NCI-H2196 treated with DMSO at 0.1 percent for 48 hours (cell line): ENCODE measurements at regions not wholly inside any gene's neighbourhood (a gene's known extent, or its start where the extent isn't known, plus 50 kb on each side); places are given as distances from the start of the nearest gene placed in this dataset.
"Not testable (repeated sequence)": the region's sequence is repeated elsewhere in the genome, so short reads cannot be mapped to it uniquely, and the experiment has no call there.

Experiments
- DNase-seq: peaks from one replicate; lab custom pipeline; 2025; ENCODE audit not compliant: unreplicated experiment; lab: John Stamatoyannopoulos, UW

DNA sequence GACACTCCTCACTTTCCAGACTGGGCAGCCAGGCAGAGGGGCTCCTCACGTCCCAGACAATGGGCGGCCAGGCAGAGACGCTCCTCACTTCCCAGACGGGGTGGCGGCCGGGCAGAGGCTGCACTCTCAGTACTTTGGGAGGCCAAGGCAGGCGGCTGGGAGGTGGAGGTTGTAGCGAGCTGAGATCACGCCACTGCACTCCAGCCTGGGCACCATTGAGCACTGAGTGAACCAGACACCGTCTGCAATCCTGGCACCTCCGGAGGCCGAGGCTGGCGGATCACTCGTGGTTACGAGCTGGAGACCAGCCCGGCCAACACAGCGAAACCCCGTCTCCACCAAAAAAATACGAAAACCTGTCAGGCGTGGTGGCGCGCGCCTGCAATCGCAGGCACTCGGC is 134.1 kb upstream of the BOD1L1 start:
- DNase-seq, result not testable (repeated sequence)

DNA sequence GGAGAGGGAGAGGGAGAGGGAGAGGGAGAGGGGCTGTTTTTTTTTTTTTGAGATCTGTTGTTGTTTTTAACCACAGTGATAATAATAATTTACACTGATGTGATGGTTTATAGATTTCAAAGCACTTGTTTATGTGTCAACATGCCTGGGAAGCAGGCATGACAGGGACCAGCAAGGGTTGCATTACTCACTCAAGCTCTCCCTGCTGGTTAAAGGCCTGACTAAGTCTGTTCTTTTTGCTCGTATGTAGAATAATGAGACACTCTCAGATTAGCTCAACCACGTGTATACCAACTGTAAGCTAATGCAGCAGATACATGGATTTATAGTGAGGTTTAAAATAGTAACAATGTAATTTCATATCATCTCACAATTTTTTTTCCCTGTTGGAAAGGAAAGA is 134.6 kb upstream of the BOD1L1 start:
- no peak for DNase-seq

DNA sequence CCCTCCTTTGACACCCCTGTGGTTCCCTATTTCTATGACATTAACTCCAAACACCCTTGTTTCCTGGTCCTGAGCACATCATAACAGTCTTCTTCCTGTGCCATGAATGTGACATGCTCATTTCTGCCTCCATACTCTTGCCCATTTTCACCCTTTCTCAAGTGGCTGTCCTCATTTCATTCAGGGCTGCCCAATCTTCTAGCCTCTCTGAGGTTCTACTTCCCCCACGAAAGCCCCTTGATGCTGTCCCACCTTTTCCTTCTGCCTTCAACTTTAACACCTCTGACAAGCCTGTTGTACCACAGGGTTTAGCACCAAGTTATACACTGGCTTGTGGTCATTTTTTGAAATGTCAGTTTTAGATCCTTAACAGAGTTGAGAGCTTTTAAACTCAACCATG is 136.2 kb upstream of the BOD1L1 start:
- no peak for DNase-seq

DNA sequence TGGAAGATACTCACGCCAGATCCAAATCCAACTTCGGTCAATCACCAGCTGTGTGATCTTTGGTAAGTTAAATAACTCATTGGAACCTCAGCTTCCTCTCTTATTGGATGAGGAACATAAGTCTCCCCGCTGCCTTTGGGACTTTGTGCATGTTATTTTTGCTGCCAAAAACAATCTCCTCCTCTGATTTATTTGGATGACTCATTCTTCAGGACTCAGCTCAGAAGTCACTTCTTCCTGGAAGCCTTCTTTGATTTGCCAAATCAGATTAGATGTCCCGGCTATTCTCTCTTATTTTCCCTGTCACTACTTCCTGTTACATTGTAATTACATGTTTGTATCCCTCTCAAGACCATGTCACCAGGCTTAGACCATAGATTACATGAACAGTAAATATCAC is 138.0 kb upstream of the BOD1L1 start:
- no peak for DNase-seq

DNA sequence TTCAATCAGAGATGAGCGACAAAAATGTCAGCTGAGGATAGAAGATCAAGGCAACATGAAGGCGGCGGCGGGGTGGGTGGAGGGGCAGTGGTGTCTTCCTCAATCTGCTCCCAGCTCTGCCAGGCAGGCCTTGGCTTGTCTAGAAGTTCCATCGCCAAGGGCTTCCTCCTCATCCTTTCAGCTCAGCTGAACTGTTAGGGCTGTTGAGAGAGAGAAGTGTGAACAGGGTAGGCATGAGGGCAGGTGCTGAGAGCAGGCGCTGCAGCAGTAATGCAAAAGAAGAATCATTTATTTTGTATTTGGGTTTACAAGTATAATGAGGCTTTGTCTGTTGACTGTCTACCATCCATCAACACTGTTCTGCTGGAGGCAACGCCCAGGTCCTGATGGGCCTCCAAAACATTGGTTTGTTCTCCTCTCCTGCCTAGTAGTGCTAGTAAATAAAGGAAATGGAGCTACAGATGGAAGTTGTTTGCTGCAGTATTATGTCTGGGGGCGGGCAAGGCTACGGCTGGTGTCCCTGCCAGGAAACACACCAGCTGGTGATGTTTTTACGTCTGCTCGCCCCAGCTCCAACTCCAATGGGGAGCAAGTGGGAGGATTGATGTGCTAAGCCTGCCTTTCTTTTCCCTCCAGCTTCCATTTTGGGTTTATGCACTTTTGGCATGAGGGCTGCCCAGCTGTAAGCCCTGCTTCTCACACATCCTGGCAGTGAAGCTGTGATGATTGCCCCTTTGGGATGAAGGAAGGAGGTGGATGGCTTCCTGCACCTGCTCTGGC is 139.4 kb upstream of the BOD1L1 start:
- no peak for DNase-seq

DNA sequence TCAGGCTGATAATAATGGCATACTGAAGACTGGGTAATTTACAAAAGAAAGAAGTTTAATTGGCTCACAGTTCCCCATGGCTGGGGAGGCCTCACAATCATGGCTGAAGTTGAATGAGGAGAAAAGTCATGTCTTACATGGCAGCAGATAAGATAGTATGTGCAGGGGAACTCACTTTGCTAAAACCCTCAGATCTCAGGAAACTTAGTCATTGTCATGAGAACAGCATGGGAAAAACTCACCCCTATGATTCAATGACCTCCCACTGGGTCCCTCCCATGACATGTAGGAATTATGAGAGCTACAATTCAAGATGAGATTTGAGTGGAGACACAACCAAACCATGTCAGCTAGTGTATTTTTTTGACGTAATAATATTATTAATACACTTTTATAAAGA is 149.8 kb upstream of the BOD1L1 start:
- no peak for DNase-seq

DNA sequence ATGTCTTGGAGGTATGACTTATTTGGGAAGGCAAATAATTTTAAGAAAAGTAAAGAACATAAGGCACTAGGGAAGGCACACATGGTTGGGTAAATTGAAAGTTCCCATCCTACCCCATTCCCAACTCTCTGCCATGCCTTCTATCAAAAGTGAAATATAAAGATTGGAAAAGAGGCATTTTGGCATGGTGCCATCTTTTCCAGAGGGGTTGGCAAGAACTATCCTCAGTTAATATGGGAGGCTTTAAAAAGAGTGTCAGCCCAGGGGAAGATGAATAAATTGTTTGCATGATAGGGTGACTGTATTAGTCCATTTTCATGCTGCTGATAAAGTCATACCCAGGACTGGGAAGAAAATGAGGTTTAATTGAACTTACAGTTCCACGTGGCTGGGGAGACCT is 150.8 kb upstream of the BOD1L1 start:
- DNase-seq, result no peak

DNA sequence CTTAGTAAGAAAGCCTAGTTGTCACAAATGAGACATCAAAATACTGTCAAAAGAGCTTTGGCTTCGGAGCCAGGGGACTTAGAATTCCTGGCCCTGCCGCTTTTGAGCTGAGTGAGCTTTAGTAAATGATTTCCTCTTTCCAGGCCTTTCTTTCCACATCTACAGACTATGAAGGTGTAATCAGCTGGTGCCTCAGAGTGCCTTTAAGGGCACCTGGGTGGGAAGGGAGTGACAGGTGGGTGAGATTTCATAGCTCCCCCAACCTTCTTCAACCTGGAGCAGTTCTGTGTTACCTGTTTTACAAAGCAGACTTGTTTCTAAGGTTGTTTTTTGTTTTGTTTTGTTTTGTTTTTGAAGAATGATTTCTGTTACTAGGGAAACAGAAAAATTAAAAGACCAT is 154.7 kb upstream of the BOD1L1 start:
- DNase-seq, result no peak

DNA sequence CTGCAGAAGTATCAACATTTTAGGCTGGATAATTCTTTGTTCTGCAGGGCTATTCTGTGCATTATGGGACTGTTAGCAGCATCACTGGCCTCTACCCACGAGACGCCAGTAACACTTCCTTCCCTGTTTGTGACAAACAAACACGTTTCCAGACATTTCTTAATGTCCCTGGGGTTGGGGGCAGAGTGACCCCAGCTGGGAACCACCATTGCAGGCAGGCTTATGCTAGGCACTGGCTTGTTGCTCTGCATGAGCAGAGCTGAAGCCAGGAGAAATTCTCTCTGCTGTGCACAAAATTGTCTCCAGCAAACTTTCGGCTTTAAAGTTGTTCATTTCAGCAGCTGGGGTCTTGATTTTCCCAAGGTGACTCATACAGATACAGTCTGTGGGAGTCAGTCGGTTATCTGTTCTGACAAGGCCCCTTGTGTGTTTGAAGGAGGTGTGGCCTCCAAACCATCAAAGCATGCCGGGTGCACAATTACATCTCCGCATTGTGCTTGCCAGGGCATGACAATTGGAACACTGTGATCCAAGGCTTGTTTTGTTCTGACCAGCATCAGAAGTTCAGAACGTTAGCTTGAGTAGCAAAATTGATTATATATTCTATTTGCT is 156.4 kb upstream of the BOD1L1 start:
- DNase-seq, result no peak

DNA sequence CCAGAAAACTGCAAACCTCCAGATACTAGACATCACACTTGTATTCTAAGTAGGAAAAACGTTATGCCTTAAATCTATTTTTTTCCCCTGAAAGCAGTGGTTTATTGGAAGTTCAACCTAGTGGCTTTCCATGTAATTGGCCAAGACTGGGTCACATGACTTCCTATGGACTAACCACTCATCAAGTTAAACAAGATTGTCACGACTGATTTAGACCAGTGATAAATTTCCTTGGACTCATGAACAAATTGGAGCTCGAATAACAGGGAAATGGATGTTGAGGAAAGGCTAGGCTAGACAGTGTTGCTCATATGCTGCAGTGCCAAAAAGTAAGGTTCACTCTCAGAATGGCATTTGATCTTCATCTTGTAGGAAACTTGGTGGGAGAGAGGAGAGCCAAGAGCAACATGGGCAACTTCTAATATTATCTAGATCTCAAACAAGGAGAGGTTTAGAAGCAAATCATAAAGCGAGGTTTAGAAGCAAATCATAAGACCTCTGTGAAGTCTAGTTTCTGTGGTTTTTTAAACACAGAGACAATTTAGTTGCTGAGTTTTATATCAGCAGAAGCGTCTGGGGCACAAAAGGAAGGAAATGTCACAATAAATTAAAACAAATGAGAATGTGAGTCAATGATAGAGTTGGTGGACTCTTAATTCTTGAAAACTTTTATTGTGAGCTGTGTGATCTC is 165.6 kb upstream of the BOD1L1 start:
- DNase-seq, result no peak

DNA sequence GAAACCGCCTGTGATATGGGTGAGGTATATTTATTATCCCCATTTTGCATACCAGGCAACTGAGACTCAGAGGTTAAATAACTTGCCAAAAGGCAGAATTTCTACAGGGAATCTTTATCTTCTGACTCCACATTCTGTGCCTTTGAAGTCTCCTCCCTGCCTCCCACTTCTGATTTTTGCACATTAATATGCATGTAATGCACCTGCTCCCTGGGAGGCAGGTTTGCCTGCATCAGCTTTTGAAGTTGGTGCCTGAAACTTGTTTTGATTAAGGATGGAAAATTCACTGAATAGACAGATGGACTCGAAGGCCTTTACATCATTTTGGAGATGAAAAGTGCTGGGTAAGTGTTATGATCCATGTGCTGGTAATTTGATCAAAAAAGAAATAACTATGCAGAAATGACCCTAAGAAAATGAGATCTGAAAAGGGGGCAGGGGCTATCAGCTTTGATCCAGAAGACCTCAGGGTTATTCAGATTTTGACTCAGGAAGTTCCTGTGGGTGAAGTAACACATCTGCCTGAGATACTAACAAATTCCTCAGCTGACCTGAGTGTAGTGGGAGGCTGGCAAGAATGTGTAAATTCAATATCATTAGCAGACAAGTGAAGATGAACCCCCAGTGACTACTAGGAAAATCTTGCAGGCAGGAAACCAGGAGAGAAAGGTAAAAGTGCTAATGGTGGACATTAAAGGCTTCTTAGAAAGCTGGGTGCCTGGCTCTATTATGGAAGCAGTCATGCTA is 167.5 kb upstream of the BOD1L1 start:
- no peak for DNase-seq

DNA sequence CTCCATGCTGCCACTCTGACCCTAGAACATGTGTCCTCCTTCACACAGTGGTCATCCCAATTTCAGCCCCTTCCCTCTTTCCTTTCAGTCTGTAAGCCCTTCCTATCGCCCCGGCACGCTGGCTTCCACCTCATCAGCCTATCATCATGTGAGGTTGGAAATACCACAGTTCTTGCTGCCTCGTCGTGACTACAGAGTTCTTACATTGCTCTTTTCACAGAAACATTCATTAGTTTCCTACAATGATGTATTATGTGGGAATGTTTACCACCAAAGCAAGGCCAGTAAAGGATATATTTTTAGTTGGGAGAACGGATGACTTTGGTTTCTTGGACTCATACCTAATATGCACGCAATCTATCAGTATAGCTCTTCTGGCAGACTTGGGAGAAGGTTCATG is 169.5 kb upstream of the BOD1L1 start:
- DNase-seq, result no peak

DNA sequence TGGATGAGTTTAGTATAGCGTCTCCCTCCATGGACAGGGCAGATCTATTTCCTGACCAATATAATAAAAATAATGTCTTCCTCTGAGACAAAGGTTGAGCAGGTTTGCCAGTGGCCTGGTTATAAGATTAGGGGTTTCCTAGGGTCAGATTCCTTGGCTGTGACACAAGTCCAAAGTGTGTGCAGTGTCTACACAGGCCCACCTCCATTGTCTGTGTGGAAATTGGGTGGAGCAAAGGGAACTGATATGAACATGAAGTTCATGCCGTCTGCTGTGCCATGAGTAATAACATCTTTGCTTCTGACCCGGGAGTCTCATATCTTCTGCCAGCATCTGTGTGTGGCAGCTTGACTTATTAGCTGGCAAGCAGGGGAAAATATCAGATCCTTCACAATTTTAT is 187.7 kb upstream of the BOD1L1 start:
- no peak for DNase-seq

DNA sequence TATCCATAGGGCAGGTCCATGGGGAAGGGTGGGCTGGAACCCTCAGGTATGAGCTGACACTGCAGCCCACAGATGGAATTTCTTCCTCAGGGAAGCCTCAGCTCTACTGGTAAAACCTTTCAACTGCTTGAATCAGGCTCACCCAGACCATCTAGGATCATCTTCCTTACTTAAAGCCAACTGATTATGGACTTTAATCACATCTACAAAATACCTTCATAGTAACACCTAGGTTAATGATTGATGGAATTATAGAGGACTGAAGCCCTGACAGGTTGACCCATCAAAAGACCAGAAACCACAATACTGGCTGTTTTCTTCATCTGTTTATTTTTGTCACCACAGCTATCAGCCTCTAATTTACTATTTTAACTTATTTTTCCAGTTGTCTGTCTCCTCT is 188.9 kb upstream of the BOD1L1 start:
- DNase-seq, result no peak

DNA sequence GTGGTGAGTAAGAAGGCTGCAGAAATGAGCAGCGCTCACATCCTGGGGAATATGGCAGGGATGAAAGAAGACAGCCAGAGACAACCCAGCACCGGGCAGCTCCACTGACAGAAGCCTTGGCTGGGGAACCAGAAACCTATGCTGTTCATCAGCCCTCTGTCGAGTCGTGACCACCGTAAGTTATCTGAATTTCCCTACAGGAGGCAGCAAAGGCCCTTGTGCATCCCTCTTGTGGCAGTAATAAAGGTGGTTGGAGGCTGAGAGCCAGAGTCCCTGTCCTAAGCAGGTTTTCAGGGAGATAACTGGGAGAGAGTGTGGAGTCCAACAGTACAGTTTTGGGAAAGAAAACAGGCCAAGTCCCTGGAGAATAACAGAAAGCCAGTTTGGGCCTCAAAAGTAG is 194.0 kb upstream of the BOD1L1 start:
- DNase-seq, result no peak

DNA sequence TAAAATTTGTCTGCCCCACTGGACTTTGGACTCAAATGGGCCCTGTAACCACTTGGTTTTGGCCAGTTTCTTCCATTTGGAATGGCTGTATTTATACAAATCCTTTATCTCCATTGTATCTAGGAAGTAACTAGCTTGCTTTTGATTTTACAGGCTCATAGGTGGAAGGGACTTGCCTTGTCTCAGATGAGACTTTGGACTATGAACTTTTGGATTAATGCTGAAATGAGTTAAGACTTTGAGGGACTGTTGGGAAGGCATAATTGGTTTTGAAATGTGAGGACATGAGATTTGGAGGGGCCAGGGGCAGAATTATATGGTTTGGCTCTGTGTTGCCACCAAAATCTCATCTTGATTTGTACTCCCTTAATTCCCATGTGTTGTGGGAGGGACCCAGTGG is 198.3 kb upstream of the BOD1L1 start:
- DNase-seq, result not testable (repeated sequence)

DNA sequence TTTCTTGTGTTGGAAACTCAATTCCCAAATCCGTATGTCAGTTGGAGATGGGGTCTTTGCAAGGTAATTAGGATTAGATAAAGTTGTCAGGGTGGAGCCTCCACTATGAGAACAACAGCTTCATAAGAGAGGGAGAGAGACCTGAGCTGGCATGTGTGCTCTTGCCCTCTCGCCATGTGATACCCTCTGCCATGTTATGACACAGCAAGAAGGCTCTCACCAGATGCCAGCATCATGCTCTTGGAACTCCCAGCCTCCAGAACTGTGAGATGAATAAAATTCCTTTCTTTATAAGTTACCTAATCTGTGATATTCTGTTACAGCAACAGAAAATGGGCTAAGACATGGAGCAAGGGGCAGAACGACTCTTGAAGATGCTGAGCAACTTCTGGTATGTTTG is 201.9 kb upstream of the BOD1L1 start:
- no peak for DNase-seq

DNA sequence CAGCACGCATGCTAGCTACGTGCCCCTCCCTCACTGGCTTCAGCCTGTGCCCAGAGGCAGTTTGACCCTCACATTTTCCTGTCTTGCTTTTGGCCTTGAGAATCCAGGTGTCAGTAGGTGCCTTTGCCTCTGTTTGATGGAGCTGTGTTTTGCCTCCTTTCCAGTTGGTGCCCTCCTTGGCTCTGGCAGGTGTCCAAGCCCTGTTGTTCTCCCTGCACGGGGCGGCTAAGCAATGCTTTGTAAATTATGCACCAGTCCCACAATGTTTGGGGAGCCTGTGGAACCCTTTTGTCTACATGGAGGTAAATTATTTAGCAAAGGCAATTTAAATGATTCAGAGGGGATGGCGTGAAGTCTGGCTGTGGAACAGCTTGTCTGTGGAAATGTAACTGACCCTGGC is 202.9 kb upstream of the BOD1L1 start:
- DNase-seq, result no peak

DNA sequence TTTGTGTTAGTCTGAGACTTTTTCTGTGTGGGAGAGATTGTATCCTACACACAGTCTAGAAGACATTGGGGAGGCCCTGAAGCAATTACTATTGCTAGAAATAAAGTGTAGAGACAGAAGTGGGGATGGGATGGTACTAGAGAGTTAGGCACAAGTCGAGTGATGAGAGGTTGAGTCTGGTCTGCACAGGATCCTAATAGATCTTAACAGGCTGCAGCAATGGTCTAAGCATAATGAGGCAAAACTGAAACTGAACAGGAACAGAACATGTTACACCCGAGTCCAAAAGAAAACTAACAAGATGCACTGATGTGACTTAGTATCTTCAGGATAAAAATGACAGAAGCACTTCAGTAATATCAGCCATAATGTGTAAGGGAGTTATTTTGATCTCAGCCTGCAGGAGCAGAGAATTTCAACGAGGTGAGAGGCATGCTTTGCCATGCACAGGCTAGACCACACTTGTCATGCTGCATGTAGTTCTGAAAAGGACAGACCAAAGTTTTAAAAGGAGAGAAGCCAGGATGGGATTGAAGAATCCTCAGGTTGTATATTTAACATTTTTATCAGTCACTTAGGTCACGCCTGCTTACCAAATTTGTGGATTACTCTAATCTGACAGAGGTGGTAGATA is 205.8 kb upstream of the BOD1L1 start:
- DNase-seq, result no peak

DNA sequence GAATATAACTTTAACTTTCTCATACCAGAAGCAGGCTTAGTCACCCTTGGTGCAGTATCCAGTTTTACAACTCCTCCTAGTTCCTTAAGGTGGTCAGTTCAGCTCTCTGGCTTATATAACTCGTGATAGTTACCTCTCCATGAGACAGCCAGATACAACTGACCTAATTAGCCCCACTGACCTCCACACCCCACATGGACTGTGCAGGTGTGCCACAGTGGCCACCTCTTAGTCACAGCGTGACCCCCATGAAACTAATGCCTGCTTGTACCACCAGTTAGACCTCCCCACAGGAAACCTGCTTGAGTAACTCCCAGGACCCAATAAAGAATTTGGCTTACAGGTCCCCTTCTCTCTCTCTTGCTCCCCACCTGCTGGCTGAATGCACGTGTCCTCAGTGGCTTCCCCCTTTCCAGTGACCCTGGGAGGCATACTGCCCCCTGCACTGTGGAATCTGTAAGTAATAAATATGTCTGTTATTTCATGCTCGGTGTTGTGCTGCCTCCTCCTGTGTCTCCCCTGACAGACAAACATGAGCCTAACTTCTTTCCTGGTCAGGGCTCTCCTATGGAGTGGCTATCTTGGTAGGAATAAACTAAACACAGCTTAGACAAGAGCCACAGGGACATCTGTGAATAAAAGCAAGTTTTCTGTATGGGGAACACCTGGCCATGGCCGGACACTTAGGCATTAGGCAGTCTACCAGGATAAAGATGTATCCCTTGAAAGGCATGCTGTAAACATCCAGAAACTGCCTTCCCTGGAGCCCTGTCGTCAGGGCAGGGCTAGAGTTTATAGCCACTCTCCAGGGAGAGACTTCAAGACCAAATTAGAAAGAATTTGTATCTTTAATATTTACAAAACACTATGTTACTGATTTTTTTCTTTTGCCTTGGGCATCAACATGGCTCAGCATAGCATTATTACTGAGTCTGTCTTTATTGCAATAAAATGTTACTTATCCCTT is 209.7 kb upstream of the BOD1L1 start:
- no peak for DNase-seq
